ENCODE measurements at regions not wholly inside any gene's neighbourhood (a gene's known extent, or its start where the extent isn't known, plus 50 kb on each side); places are given as distances from the start of the nearest gene placed in this dataset.

DNA sequence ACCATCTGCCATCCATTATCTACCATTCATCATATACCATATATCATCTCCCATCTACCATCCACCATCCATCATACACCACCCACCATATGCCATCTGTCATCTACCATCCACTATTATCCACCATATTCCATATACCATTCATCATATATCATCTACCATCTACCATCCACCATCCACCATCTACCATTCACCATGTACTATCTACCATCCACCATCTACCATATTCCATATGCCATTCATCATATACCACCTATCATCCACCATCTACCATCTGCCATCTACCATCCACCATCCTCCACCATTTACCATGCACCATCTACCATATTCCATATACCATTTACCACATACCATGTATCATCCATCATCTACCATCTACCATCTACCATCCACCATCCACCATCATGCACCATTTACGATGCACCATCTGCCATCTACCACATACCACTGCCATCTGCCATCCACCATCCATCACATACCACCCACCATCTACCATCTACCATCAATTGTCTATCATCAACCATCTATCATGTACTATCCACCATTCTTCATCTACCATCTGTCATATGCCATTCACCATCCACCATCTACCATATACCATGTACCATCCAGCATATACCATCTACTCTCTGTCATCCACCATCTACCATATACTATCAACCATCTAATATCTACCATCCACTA, 50.6 kb upstream of the RAB4A start:
- Histone ChIP-seq H3K4me3 (no peak overlapping the region), H3K27ac (peak overlapping the region; percentile 76 to 99 (median 95)), H3K4me1 (peaks cover 0 to 36% (median 13%) of the 10 kb centered on the region in 4 donors), H3K36me3 (no peaks in the 10 kb centered on the region), H3K27me3 (no peaks in the 10 kb centered on the region), H3K9me3 (no peaks in the 10 kb centered on the region)
- intact Hi-C loops (cut with DNase I) = loop anchor here in 1 of 2 donors (10.0 kb wide), 1 partner anchor 486 kb away; the partner anchor contains the start of gene RHOU
- ATAC-seq = no peak
- TF ChIP-seq CTCF (IDR thresholded peaks at IDR 0.05) (no peak), POLR2A (IDR thresholded peaks at IDR 0.05) (no peak)
- DNase-seq = no peak
- 100% methylated on average over 1 of the region's 1 CpG for WGBS (ENCODE audit: insufficient coverage, low coverage, low lambda C conversion rate, missing lambda C conversion rate)

DNA sequence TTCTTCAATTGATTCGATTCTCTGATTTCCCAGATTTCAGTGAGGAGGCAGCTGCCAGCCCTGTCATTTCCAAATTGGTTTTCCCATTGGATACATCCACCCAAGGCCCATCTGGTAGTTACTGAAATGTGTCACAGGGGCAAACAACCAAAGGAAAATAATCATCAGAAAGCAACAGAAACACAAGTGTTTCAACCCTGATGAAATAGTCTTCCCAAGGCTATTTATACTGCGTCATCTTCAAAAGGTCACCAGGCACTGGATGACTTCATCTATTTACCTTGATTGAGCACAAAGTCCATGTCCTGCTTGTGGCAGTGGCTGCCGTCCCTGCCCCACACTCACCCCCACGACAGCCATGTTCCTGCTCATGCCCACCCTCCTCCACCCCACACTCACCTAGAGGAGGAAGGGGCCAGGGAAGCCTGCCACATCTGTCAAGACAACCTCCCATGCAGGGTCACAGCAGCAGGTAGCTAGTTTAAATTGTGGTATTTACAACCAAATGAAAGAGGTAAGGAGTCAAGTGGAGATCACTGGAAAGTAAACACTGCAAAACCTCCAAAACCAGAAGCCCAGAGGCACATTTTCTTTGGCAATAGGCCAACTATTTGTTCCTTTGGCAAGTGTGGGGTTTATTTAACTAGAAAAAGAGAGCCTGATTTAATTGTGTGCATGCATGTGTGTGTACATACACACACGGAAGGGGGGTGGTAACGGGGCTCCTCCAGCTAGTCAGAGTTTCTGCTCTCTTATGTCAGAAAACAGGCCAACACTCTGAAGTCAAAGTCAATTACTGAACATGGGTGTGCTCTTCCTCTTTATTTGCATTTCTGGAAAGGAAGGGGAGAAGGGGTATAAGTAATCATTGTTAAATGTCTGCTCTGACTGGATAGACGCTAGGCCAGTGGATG, 49.5 kb upstream of the RAB4A start:
- WGBS (ENCODE audit: insufficient coverage, low coverage, low lambda C conversion rate, missing lambda C conversion rate) = 24% methylated on average over 5 of the region's 7 CpGs
- H3K27ac ChIP-seq = peak overlapping the region; percentile 76 to 99 (median 95)

More for the DNA sequence above, 49.5 kb upstream of the RAB4A start:
- Histone ChIP-seq H3K36me3 (no peaks in the 10 kb centered on the region), H3K4me1 (peaks cover 0 to 39% (median 14%) of the 10 kb centered on the region in 4 donors), H3K27me3 (no peaks in the 10 kb centered on the region), H3K4me3 (peak overlapping the region in 1 of 3 donors; percentile 19), H3K9me3 (no peaks in the 10 kb centered on the region)
- peak; percentile 70 to 87 (median 84) for DNase-seq
- TF ChIP-seq CTCF (IDR thresholded peaks at IDR 0.05) = no peak
- TF ChIP-seq POLR2A (IDR thresholded peaks at IDR 0.05) = peak; percentile 77
- peak; percentile 79 to 92 (median 84) for ATAC-seq
- intact Hi-C loops (cut with DNase I) = loop anchor here in 1 of 2 donors (10.0 kb wide), 1 partner anchor 487 kb away; the partner anchor contains the start of gene RHOU

Data from right lobe of liver (tissue), 6 donors.